C4-2B (cell line): ENCODE measurements at regions not wholly inside any gene's neighbourhood (a gene's known extent, or its start where the extent isn't known, plus 50 kb on each side); places are given as distances from the start of the nearest gene placed in this dataset.

Experiments
- CTCF ChIP-seq: fragments of 450-650 bp; conservative IDR thresholded peaks from 2 replicates; pipeline ENCODE4 v1.5.1; 2017; ENCODE audit warnings: mild to moderate bottlenecking
- ZFX ChIP-seq: fragments of 450-650 bp; IDR thresholded peaks from 2 replicates; pipeline ENCODE4 v1.6.1; 2017

DNA sequence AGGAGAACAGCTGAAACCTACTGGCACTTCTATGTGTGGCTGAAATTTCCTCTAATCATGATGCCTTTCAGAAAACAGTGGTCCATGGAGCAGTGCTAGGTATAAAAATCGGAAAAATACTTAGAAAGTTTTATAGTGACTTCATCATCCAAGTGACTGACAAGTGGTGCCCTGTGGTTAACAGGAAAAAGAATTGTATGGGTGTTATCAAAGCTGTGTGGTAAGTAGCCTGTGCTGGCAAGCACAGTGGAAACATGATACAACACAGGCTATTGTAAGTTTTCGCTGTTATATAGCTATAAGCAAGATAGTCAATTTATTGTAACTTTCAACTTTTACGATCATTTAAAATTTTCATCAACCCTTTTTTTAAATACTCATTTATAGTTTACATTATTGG is 1599.7 kb upstream of the ZEB2 start:
- TF ChIP-seq CTCF, result no peak
- no peak for TF ChIP-seq ZFX
